ENCODE measurements at regions not wholly inside any gene's neighbourhood (a gene's known extent, or its start where the extent isn't known, plus 50 kb on each side); places are given as distances from the start of the nearest gene placed in this dataset.
"Not testable (repeated sequence)": the region's sequence is repeated elsewhere in the genome, so short reads cannot be mapped to it uniquely, and the experiment has no call there.

- not testable (repeated sequence) for DNase-seq
Measured at GRCh38 chrX:141520750-141521149, 63.8 kb downstream of the SPANXA1 start.

- DNase-seq = not testable (repeated sequence)
Measured at GRCh38 chrX:141475788-141476187, 108.8 kb downstream of the SPANXA1 start.

DNA sequence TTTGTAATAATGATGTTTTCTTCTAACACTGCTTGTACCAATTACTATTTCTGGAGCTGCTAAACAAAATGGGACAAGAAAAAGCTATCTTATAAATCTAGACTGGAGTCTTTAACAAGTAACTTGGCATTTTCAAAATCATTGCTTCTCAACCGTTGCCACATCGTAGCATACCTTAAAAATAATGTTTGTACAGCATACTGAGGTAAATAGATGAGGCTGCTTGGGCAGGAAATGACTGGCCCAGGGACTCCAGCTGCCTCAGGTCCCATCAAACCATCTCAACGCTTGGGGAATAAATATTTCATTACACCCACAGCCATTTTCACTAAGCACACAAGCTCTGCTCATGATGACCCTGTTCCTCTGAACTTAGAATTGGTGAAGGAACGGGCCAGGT, 115.1 kb downstream of the SPANXA1 start:
- peak; percentile 40 for DNase-seq

GRCh38 chrX:141468940-141469339, 115.6 kb downstream of the SPANXA1 start:
- DNase-seq = peak; percentile 76

DNA sequence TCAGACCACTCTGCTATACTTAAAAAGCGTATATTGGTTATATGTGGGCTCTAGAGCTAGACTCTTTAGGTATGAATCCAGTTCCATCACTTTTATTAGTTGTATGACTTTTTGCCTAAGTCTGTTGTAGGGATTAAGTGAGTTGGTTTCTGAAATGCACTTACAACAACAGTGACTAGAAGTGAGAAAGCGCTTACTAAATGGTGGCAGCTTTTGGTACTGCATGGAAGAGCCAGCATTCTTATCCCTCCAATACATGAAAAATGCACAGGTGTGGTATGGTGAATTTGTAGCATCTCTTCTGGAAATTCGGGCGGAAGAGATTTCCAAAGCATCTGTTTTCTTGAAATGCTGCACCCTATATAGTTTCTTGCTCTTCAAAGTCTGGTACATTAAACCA, 117.1 kb downstream of the SPANXA1 start:
- DNase-seq = no peak

DNA sequence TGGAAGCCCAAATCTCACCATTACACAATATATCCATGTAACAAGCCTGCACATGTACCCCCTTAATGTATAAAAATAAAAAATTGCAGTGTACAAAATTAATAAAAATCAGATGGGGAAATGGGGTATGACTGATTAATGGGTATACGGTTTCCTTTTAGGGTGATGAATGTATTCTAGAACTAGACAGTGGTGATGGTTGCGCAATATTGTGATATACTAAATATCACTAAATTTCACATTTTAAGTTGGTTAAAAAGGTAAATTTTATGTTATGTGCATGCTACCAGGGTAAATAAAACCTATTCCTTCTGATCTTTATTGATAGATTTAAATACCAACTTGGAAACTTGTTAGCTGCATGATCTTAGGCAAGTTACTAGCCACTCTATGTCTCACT, 129.4 kb downstream of the SPANXA1 start:
- no peak for DNase-seq

GRCh38 chrX:141443922-141444321, 140.6 kb downstream of the SPANXA1 start:
- no peak for DNase-seq

DNA sequence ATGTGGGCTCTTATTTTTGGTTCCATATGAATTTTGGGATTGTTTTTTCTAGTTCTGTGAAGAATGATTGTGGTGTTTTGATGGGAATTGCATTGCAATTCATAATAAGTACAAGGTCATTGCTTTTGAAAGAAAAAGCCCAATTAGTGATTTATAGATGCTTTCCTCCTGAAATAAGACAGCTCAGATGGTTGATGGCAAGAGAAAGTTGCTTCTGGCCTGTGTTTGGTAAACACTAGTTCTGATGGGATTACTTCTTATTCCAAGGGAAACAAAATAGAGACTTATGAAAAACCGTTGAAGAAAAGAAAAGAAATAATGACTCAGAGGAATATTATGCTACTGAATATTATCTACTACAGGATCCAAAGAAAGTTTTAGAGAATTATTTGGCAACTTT, 144.9 kb downstream of the SPANXA1 start:
- no peak for DNase-seq

GRCh38 chrX:141415889-141416288, 168.6 kb downstream of the SPANXA1 start:
- DNase-seq = no peak

DNA sequence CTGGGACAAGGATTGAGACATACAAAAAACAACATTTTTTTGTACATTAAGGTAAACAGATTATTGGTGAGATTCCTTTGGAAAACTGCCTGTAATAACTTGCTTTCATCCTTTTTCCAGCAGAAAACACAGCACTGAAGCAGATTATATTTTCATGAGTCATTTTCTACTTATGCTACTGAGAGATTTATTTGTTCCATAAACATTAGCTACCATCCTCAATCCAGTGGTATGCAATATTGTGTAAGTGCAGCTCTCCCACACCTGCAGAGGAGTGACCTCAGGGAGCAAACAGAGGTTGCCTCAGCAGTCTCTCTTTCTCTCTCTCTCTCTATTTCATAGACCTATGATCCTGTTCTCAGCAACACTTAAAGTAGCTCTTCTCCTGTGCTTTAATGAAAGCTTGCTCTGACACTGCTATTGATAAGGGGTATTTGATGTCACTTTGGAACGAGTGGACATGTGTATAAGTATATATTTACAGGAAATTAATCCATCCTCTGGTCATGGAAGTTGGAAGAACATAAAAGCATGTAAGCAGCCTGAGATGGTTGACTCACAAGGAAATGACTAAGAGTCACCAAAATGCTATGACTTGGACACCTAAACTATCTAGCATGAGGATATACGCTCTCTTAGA, 163.7 kb upstream of the SPANXC start:
- DNase-seq = peak; percentile 72

- peak; percentile 27 for DNase-seq
Measured at GRCh38 chrX:141405486-141405852, 163.2 kb upstream of the SPANXC start.

- no peak for DNase-seq
Measured at GRCh38 chrX:141402897-141403610, 160.7 kb upstream of the SPANXC start.

- DNase-seq = no peak
Measured at GRCh38 chrX:141396536-141396935, 154.2 kb upstream of the SPANXC start.

GRCh38 chrX:141375011-141375760, 132.9 kb upstream of the SPANXC start:
- DNase-seq = no peak

GRCh38 chrX:141341743-141342142, 99.4 kb upstream of the SPANXC start:
- DNase-seq = no peak

GRCh38 chrX:141341341-141341740, 99.0 kb upstream of the SPANXC start:
- peak; percentile 67 for DNase-seq

GRCh38 chrX:141320801-141321200, 78.5 kb upstream of the SPANXC start:
- DNase-seq = peak; percentile 27

- DNase-seq = peak; percentile 2
Measured at GRCh38 chrX:141314441-141314840, 72.1 kb upstream of the SPANXC start.

DNA sequence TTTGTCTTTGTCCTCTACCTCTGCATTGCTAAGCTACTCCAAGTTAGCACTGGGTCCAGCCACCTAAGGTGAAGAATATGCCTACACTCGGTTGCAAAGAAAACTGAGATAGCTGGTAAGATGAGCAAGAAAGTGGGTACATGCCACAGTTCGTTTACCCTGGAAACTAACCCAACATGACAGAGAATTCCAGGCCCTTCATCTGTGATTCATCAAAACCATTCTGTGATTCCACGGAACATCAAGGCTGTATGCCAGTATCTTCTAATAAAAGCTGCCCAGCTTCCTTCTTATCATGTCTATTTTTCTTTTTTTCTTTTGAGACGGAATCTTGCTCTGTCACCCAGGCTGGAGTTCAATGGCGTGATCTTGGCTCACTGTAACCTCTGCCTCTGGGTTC, 58.7 kb upstream of the SPANXC start:
- DNase-seq = no peak
